Testis (tissue), 2 donors: ENCODE measurements at regions not wholly inside any gene's neighbourhood (a gene's known extent, or its start where the extent isn't known, plus 50 kb on each side); places are given as distances from the start of the nearest gene placed in this dataset.

Experiments
- CTCF ChIP-seq, 3 experiments: fragments of 450-650 bp in 2 of 3; fragments of 200-600 bp in 1 of 3; sonication (generic) in 1 of 3; IDR thresholded peaks; one replicate each; pipeline ENCODE4 v1.5.1; 2016 to 2019; ENCODE audit warnings: antibody characterized with exemption in 3 of 3, mild to moderate bottlenecking in 2 of 3, moderate library complexity in 1 of 3
- POLR2A ChIP-seq: fragments of 450-650 bp; IDR thresholded peaks from one replicate; pipeline ENCODE4 v1.6.1; 2017; ENCODE audit warnings: antibody characterized with exemption, mild to moderate bottlenecking, moderate library complexity

DNA sequence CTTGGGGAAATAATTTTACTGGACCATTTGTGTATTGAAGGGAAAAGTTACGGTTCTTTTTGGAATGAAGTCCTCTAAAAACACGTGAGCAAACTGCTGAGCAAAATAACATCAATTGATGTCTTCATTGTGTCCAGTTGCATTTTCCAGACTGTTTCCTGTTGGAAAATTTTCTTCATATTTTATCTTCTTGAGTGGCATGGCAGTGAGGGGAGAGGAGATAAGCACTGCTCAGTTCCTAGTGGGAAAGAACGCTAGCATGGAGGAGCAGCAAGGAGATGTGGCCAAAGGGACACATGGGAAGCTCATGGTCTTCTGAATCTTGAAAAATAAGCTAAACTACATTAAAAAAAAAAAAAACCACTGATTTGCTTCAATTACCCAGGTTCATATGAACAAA lies 776.0 kb downstream of the TFAP2A start:
- TF ChIP-seq CTCF (IDR thresholded peaks at IDR 0.05) (no peak), POLR2A (no peak)
